OCI-LY3 (cell line): ENCODE measurements at regions not wholly inside any gene's neighbourhood (a gene's known extent, or its start where the extent isn't known, plus 50 kb on each side); places are given as distances from the start of the nearest gene placed in this dataset.

ENCODE experiments used
- CTCF ChIP-seq: fragments of 200-600, 300-600 bp; sonication (generic); IDR thresholded peaks from 2 replicates; pipeline ENCODE4 v1.5.1; 2014; ENCODE audit warnings: antibody characterized with exemption, low read length, low read depth
- EZH2phosphoT487 ChIP-seq: fragments of 200-600 bp; shearing (Covaris generic); IDR thresholded peaks from 2 replicates; pipeline ENCODE4 v1.6.1; 2018; ENCODE audit warnings: antibody characterized with exemption, mixed run types, low read depth

GRCh38 chr10:4460267-4460666 lies 365.7 kb upstream of the AKR1E2 start:
- TF ChIP-seq CTCF: no peak
- TF ChIP-seq EZH2phosphoT487: no peak
